ENCODE measurements at regions not wholly inside any gene's neighbourhood (a gene's known extent, or its start where the extent isn't known, plus 50 kb on each side); places are given as distances from the start of the nearest gene placed in this dataset.

GRCh38 chr2:57444752-57445430, 601.7 kb upstream of the VRK2 start:
- no peak overlapping the region for H2AFZ ChIP-seq (ENCODE audit: low read depth, low read length)
- no peak for FAIRE-seq
- no peak for DNase-seq (ENCODE audit: low read depth, low spot score)
- dilution Hi-C loops (cut with MboI; ENCODE audit: extremely low pct_ligation_motif_present, low sequenced_read_pairs) (no loop called here), intact Hi-C loops (cut with micrococcal nuclease) (no loop called here)
- BruUV-seq (replicated peaks) = no TSS peak
- no peaks in the 10 kb centered on the region for H3K4me1 ChIP-seq (ENCODE audit: control insufficient read depth, extremely low read depth, insufficient read depth, low read length)
- no peak overlapping the region for H3K4me2 ChIP-seq (ENCODE audit: insufficient read depth, low read length)
- H3K9ac ChIP-seq (replicated peaks; ENCODE audit: extremely low read depth, insufficient read depth, low read length) = no peak overlapping the region
- no peaks in the 10 kb centered on the region for H3K9me1 ChIP-seq (replicated peaks; ENCODE audit: control insufficient read depth, extremely low read depth, insufficient read depth, low read length)
- POLR2A ChIA-PET = no interaction called here
- CTCF ChIA-PET = no interaction called here
- H3K4me3 ChIP-seq (replicated peaks in 1 of 3; ENCODE audit: insufficient read depth in 1 of 3, low read depth in 1 of 3, low read length in 3 of 3) = no peak overlapping the region
- H3K36me3 ChIP-seq (ENCODE audit: control insufficient read depth in 2 of 2, extremely low read depth in 1 of 2, insufficient read depth in 2 of 2, low read length in 2 of 2) = no peaks in the 10 kb centered on the region
- H3K27me3 ChIP-seq (ENCODE audit: control insufficient read depth in 2 of 2, insufficient read depth in 2 of 2, low read length in 2 of 2) = no peaks in the 10 kb centered on the region
- no peaks in the 10 kb centered on the region for H3K79me2 ChIP-seq (ENCODE audit: control insufficient read depth, insufficient read depth, low read length)
- H4K20me1 ChIP-seq (replicated peaks; ENCODE audit: control insufficient read depth, extremely low read depth, insufficient read depth, low read length) = no peaks in the 10 kb centered on the region
- TF ChIP-seq, protein P1, sequence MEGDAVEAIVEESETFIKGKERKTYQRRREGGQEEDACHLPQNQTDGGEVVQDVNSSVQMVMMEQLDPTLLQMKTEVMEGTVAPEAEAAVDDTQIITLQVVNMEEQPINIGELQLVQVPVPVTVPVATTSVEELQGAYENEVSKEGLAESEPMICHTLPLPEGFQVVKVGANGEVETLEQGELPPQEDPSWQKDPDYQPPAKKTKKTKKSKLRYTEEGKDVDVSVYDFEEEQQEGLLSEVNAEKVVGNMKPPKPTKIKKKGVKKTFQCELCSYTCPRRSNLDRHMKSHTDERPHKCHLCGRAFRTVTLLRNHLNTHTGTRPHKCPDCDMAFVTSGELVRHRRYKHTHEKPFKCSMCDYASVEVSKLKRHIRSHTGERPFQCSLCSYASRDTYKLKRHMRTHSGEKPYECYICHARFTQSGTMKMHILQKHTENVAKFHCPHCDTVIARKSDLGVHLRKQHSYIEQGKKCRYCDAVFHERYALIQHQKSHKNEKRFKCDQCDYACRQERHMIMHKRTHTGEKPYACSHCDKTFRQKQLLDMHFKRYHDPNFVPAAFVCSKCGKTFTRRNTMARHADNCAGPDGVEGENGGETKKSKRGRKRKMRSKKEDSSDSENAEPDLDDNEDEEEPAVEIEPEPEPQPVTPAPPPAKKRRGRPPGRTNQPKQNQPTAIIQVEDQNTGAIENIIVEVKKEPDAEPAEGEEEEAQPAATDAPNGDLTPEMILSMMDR (IDR thresholded peaks at IDR 0.05; ENCODE audit: extremely low read depth in 1 of 2, insufficient read depth in 1 of 2, low read depth in 1 of 2, low read length in 2 of 2) = no peak
- no peak for TF ChIP-seq JUN (IDR thresholded peaks at IDR 0.05; ENCODE audit: borderline replicate concordance, insufficient read depth, insufficient read length, low read depth)
- TF ChIP-seq FOS (IDR thresholded peaks at IDR 0.05; ENCODE audit: borderline replicate concordance, insufficient read depth, low read length) = no peak
- TF ChIP-seq MYC (IDR thresholded peaks at IDR 0.05; ENCODE audit: low read depth, low read length) = no peak
- TF ChIP-seq GATA2 (IDR thresholded peaks at IDR 0.05; ENCODE audit: insufficient read depth, insufficient read length, low read depth, low read length) = no peak
- TF ChIP-seq POLR2A (IDR thresholded peaks at IDR 0.05; ENCODE audit: low read depth, low read length) = no peak
- H3K27ac ChIP-seq (ENCODE audit: insufficient read depth, low read depth, low read length) = no peak overlapping the region
- H3K9me3 ChIP-seq (replicated peaks; ENCODE audit: control insufficient read depth, insufficient read depth, low read length) = no peaks in the 10 kb centered on the region

- TF ChIP-seq GATA2 (IDR thresholded peaks at IDR 0.05; ENCODE audit: insufficient read depth, insufficient read length, low read depth, low read length) (no peak), POLR2AphosphoS5 (IDR thresholded peaks at IDR 0.05; ENCODE audit: insufficient read depth, low read depth, low read length) (no peak), MAX (IDR thresholded peaks at IDR 0.05; ENCODE audit: insufficient read depth, insufficient read length) (no peak), EZH2 (IDR thresholded peaks at IDR 0.05; ENCODE audit: borderline replicate concordance, low read depth, low read length, severe bottlenecking) (no peak), MYC (IDR thresholded peaks at IDR 0.05; ENCODE audit: low read depth, low read length) (no peak), JUN (IDR thresholded peaks at IDR 0.05; ENCODE audit: borderline replicate concordance, insufficient read depth, insufficient read length, low read depth) (no peak), POLR2A (IDR thresholded peaks at IDR 0.05; ENCODE audit: low read depth, low read length) (no peak), FOS (IDR thresholded peaks at IDR 0.05; ENCODE audit: borderline replicate concordance, insufficient read depth, low read length) (no peak)
- TF ChIP-seq, protein P1 (IDR thresholded peaks at IDR 0.05; ENCODE audit: extremely low read depth in 1 of 2, insufficient read depth in 1 of 2, low read depth in 1 of 2, low read length in 2 of 2) = no peak
- dilution Hi-C loops (cut with MboI; ENCODE audit: extremely low pct_ligation_motif_present, low sequenced_read_pairs) = no loop called here
- no TSS peak for BruUV-seq (replicated peaks)
- H3K9me1 ChIP-seq (replicated peaks; ENCODE audit: control insufficient read depth, extremely low read depth, insufficient read depth, low read length) = no peaks in the 10 kb centered on the region
- H3K79me2 ChIP-seq (ENCODE audit: control insufficient read depth, insufficient read depth, low read length) = no peaks in the 10 kb centered on the region
- H2AFZ ChIP-seq (ENCODE audit: low read depth, low read length) = no peak overlapping the region
- CTCF ChIA-PET = interaction anchor here (1.6 kb wide), 1 partner anchor 92 kb away, joined by 3 read pairs; no protein-coding TSS in a partner anchor
- no peak overlapping the region for H3K9ac ChIP-seq (replicated peaks; ENCODE audit: extremely low read depth, insufficient read depth, low read length)
- POLR2A ChIA-PET = no interaction called here
- no peak overlapping the region for H3K4me3 ChIP-seq (replicated peaks in 1 of 3; ENCODE audit: insufficient read depth in 1 of 3, low read depth in 1 of 3, low read length in 3 of 3)
- H3K4me2 ChIP-seq (ENCODE audit: insufficient read depth, low read length) = no peak overlapping the region
- no peaks in the 10 kb centered on the region for H4K20me1 ChIP-seq (replicated peaks; ENCODE audit: control insufficient read depth, extremely low read depth, insufficient read depth, low read length)
- H3K4me1 ChIP-seq (ENCODE audit: control insufficient read depth, extremely low read depth, insufficient read depth, low read length) = no peaks in the 10 kb centered on the region
- H3K9me3 ChIP-seq (replicated peaks; ENCODE audit: control insufficient read depth, insufficient read depth, low read length) = no peaks in the 10 kb centered on the region
- H3K27me3 ChIP-seq (ENCODE audit: control insufficient read depth in 2 of 2, insufficient read depth in 2 of 2, low read length in 2 of 2) = no peaks in the 10 kb centered on the region
- intact Hi-C loops (cut with micrococcal nuclease) = no loop called here
- FAIRE-seq (no peak), DNase-seq (ENCODE audit: low read depth, low spot score) (no peak)
- no peak overlapping the region for H3K27ac ChIP-seq (ENCODE audit: insufficient read depth, low read depth, low read length)
- H3K36me3 ChIP-seq (ENCODE audit: control insufficient read depth in 2 of 2, extremely low read depth in 1 of 2, insufficient read depth in 2 of 2, low read length in 2 of 2) = no peaks in the 10 kb centered on the region
These were observed 597.8 kb upstream of the VRK2 start for GRCh38 chr2:57448816-57449215.

All from endothelial cell of umbilical vein (primary cell).